SK-N-MC (cell line): ENCODE measurements at regions not wholly inside any gene's neighbourhood (a gene's known extent, or its start where the extent isn't known, plus 50 kb on each side); places are given as distances from the start of the nearest gene placed in this dataset.

Experiments used
- EZH2 ChIP-seq: fragments of 200-600 bp; sonication (generic); IDR thresholded peaks from one replicate; pipeline ENCODE4 v1.6.1; 2017; ENCODE audit warnings: antibody characterized with exemption
- POLR2AphosphoS5 ChIP-seq: IDR thresholded peaks from 2 replicates; pipeline ENCODE4 v1.6.1; 2012; ENCODE audit warnings: mild to moderate bottlenecking, low read depth, low read length, borderline replicate concordance

- TF ChIP-seq EZH2 = no peak
- no peak for TF ChIP-seq POLR2AphosphoS5
Measured at GRCh38 chr10:123570898-123571515, 95.1 kb upstream of the GPR26 start.
